NT2/D1 (cell line): ENCODE measurements at regions not wholly inside any gene's neighbourhood (a gene's known extent, or its start where the extent isn't known, plus 50 kb on each side); places are given as distances from the start of the nearest gene placed in this dataset.

ENCODE experiments used
- DNase-seq: peaks from one replicate; pipeline ENCODE4 v3.0.0-alpha.2; 2011; ENCODE audit warnings: low read depth, low spot score
- H3K27me3 ChIP-seq: 2 replicates; pipeline ENCODE4 v1.6.0; 2011; ENCODE audit warnings: mild to moderate bottlenecking; ENCODE audit not compliant: insufficient read length, insufficient read depth
- H3K36me3 ChIP-seq: 2 replicates; pipeline ENCODE4 v1.6.1; 2011; ENCODE audit warnings: mild to moderate bottlenecking, low read length, mixed read lengths; ENCODE audit not compliant: insufficient read depth, insufficient read length
- H3K4me1 ChIP-seq: 2 replicates; pipeline ENCODE4 v1.5.1; 2011; ENCODE audit not compliant: insufficient read depth, insufficient read length
- H3K4me3 ChIP-seq: 2 replicates; pipeline ENCODE4 v1.5.1; 2011; ENCODE audit warnings: low read depth; ENCODE audit not compliant: insufficient read length
- H3K9ac ChIP-seq: 2 replicates; pipeline ENCODE4 v1.6.0; 2011; ENCODE audit warnings: low read depth; ENCODE audit not compliant: insufficient read length
- H3K9me3 ChIP-seq: 2 replicates; pipeline ENCODE4 v1.5.1; 2011; ENCODE audit warnings: mild to moderate bottlenecking, low read length; ENCODE audit not compliant: insufficient read depth
- SUZ12 ChIP-seq: IDR thresholded peaks from 2 replicates; pipeline ENCODE4 v1.6.1; 2011; ENCODE audit not compliant: insufficient read length, insufficient read depth; ENCODE audit errors: extremely low read depth
- YY1 ChIP-seq: IDR thresholded peaks from 2 replicates; pipeline ENCODE4 v1.6.1; 2011; ENCODE audit not compliant: insufficient read length, insufficient read depth
- ZNF274 ChIP-seq: IDR thresholded peaks from 2 replicates; pipeline ENCODE4 v1.6.1; 2011; ENCODE audit warnings: mild to moderate bottlenecking, low read depth, low read length

- Histone ChIP-seq H3K9ac (no peak overlapping the region), H3K4me3 (no peak overlapping the region), H3K4me1 (no peaks in the 10 kb centered on the region), H3K27me3 (no peaks in the 10 kb centered on the region), H3K36me3 (no peaks in the 10 kb centered on the region), H3K9me3 (peaks cover 13% of the 10 kb centered on the region)
- TF ChIP-seq YY1, result no peak
- no peak for TF ChIP-seq SUZ12
- TF ChIP-seq ZNF274, result no peak
- DNase-seq, result no peak
Measured at GRCh38 chr11:92322225-92322624, 97.6 kb downstream of the FAT3 start.

- Histone ChIP-seq H3K4me3 (no peak overlapping the region), H3K36me3 (no peaks in the 10 kb centered on the region), H3K27me3 (no peaks in the 10 kb centered on the region), H3K4me1 (no peaks in the 10 kb centered on the region), H3K9ac (no peak overlapping the region), H3K9me3 (peaks cover 13% of the 10 kb centered on the region)
- TF ChIP-seq ZNF274 (no peak), SUZ12 (no peak), YY1 (no peak)
- DNase-seq, result no peak
Measured at GRCh38 chr11:92324890-92325289, 100.3 kb downstream of the FAT3 start.

GRCh38 chr11:92325416-92325815 lies 100.8 kb downstream of the FAT3 start:
- Histone ChIP-seq H3K4me1 (no peaks in the 10 kb centered on the region), H3K9ac (no peak overlapping the region), H3K4me3 (no peak overlapping the region), H3K27me3 (no peaks in the 10 kb centered on the region), H3K36me3 (no peaks in the 10 kb centered on the region), H3K9me3 (peaks cover 13% of the 10 kb centered on the region)
- no peak for DNase-seq
- TF ChIP-seq YY1, result no peak
- no peak for TF ChIP-seq ZNF274
- TF ChIP-seq SUZ12, result no peak

- no peaks in the 10 kb centered on the region for H3K36me3 ChIP-seq
- no peaks in the 10 kb centered on the region for H3K4me1 ChIP-seq
- no peaks in the 10 kb centered on the region for H3K27me3 ChIP-seq
- no peaks in the 10 kb centered on the region for H3K9me3 ChIP-seq
- H3K4me3 ChIP-seq, result no peak overlapping the region
- H3K9ac ChIP-seq, result no peak overlapping the region
- no peak for TF ChIP-seq SUZ12
- TF ChIP-seq YY1, result no peak
- TF ChIP-seq ZNF274, result no peak
- DNase-seq, result no peak
Measured at GRCh38 chr11:92329137-92329536, 104.5 kb downstream of the FAT3 start.

GRCh38 chr11:92329646-92330045 lies 105.0 kb downstream of the FAT3 start:
- no peak for DNase-seq
- Histone ChIP-seq H3K36me3 (no peaks in the 10 kb centered on the region), H3K9me3 (no peaks in the 10 kb centered on the region), H3K4me3 (no peak overlapping the region), H3K27me3 (no peaks in the 10 kb centered on the region), H3K4me1 (no peaks in the 10 kb centered on the region), H3K9ac (peak overlapping the region; percentile 16)
- no peak for TF ChIP-seq SUZ12
- TF ChIP-seq YY1, result no peak
- TF ChIP-seq ZNF274, result no peak

- H3K9ac ChIP-seq, result peak overlapping the region; percentile 16
- no peaks in the 10 kb centered on the region for H3K36me3 ChIP-seq
- DNase-seq, result no peak
- no peaks in the 10 kb centered on the region for H3K4me1 ChIP-seq
- no peaks in the 10 kb centered on the region for H3K27me3 ChIP-seq
- no peak overlapping the region for H3K4me3 ChIP-seq
- no peaks in the 10 kb centered on the region for H3K9me3 ChIP-seq
- TF ChIP-seq SUZ12, result no peak
- TF ChIP-seq ZNF274, result no peak
- no peak for TF ChIP-seq YY1
Measured at GRCh38 chr11:92330114-92330513, 105.5 kb downstream of the FAT3 start.

GRCh38 chr11:92332986-92333385 lies 108.4 kb downstream of the FAT3 start:
- H3K9ac ChIP-seq, result no peak overlapping the region
- H3K9me3 ChIP-seq, result no peaks in the 10 kb centered on the region
- no peaks in the 10 kb centered on the region for H3K27me3 ChIP-seq
- TF ChIP-seq YY1 (no peak), ZNF274 (no peak), SUZ12 (no peak)
- no peak for DNase-seq
- H3K4me1 ChIP-seq, result no peaks in the 10 kb centered on the region
- no peaks in the 10 kb centered on the region for H3K36me3 ChIP-seq
- H3K4me3 ChIP-seq, result no peak overlapping the region

GRCh38 chr11:92340839-92341238 lies 116.2 kb downstream of the FAT3 start:
- Histone ChIP-seq H3K4me1 (no peaks in the 10 kb centered on the region), H3K27me3 (no peaks in the 10 kb centered on the region), H3K4me3 (no peak overlapping the region), H3K9me3 (no peaks in the 10 kb centered on the region), H3K9ac (no peak overlapping the region), H3K36me3 (no peaks in the 10 kb centered on the region)
- DNase-seq, result no peak
- TF ChIP-seq SUZ12 (no peak), ZNF274 (no peak), YY1 (no peak)
